ENCODE measurements at regions not wholly inside any gene's neighbourhood (a gene's known extent, or its start where the extent isn't known, plus 50 kb on each side); places are given as distances from the start of the nearest gene placed in this dataset.

- no peak overlapping the region for H2AFZ ChIP-seq (ENCODE audit: low read depth, low read length)
- no peaks in the 10 kb centered on the region for H3K79me1 ChIP-seq (replicated peaks; ENCODE audit: low read length, poor library complexity, severe bottlenecking)
- H3K23ac ChIP-seq (ENCODE audit: low read length in 2 of 2), result no peak overlapping the region
- H2BK12ac ChIP-seq (ENCODE audit: low read length in 2 of 2), result no peak overlapping the region
- no peak overlapping the region for H3K18ac ChIP-seq (ENCODE audit: low read depth in 1 of 2, low read length in 2 of 2)
- no peaks in the 10 kb centered on the region for H3K4me1 ChIP-seq (ENCODE audit: control insufficient read depth, insufficient read depth, low read depth, low read length)
- no peaks in the 10 kb centered on the region for H3K9me3 ChIP-seq (ENCODE audit: control insufficient read depth, low read length)
- H4K91ac ChIP-seq (ENCODE audit: low read length), result no peak overlapping the region
- H3K14ac ChIP-seq (ENCODE audit: low read length in 2 of 2), result no peak overlapping the region
- no peak overlapping the region for H3K4ac ChIP-seq (ENCODE audit: low read depth in 1 of 2, low read length in 2 of 2)
- no peak overlapping the region for H2BK120ac ChIP-seq (ENCODE audit: low read depth, low read length)
- no peak overlapping the region for H3K4me2 ChIP-seq (ENCODE audit: low read length, poor library complexity, severe bottlenecking)
- no peak overlapping the region for H3K27ac ChIP-seq (ENCODE audit: low read length, poor library complexity, severe bottlenecking)
- no peaks in the 10 kb centered on the region for H3K36me3 ChIP-seq (ENCODE audit: control insufficient read depth in 1 of 2, insufficient read depth in 2 of 2, low read depth in 1 of 2, low read length in 2 of 2)
- no peak overlapping the region for H2BK15ac ChIP-seq (ENCODE audit: low read depth, poor library complexity, severe bottlenecking)
- peak; percentile 45 for DNase-seq
- 60% methylated on average over 4 of the region's 4 CpGs for WGBS
- H2BK5ac ChIP-seq (ENCODE audit: low read depth, low read length, poor library complexity, severe bottlenecking), result no peak overlapping the region
- H3K9ac ChIP-seq (ENCODE audit: low read length), result no peak overlapping the region
- no peaks in the 10 kb centered on the region for H3K27me3 ChIP-seq (ENCODE audit: control insufficient read depth in 1 of 2, insufficient read depth in 1 of 2, low read length in 2 of 2)
- H4K8ac ChIP-seq (ENCODE audit: low read length), result no peak overlapping the region
- H2AK5ac ChIP-seq (ENCODE audit: low read length, severe bottlenecking), result no peak overlapping the region
- H3K4me3 ChIP-seq (ENCODE audit: insufficient read depth in 1 of 2, low read depth in 1 of 2, low read length in 2 of 2), result no peak overlapping the region
These were observed 53.3 kb upstream of the GJA8 start for GRCh38 chr1:147849098-147849895.

- Histone ChIP-seq H2AK5ac (ENCODE audit: low read length, severe bottlenecking) (no peak overlapping the region), H2BK12ac (ENCODE audit: low read length in 2 of 2) (no peak overlapping the region), H2AFZ (ENCODE audit: low read depth, low read length) (no peak overlapping the region), H2BK120ac (ENCODE audit: low read depth, low read length) (no peak overlapping the region), H3K27ac (ENCODE audit: low read length, poor library complexity, severe bottlenecking) (no peak overlapping the region), H3K9ac (ENCODE audit: low read length) (no peak overlapping the region), H3K27me3 (ENCODE audit: control insufficient read depth in 1 of 2, insufficient read depth in 1 of 2, low read length in 2 of 2) (no peaks in the 10 kb centered on the region), H3K14ac (ENCODE audit: low read length in 2 of 2) (no peak overlapping the region), H4K91ac (ENCODE audit: low read length) (no peak overlapping the region), H3K4ac (ENCODE audit: low read depth in 1 of 2, low read length in 2 of 2) (no peak overlapping the region), H3K36me3 (ENCODE audit: control insufficient read depth in 1 of 2, insufficient read depth in 2 of 2, low read depth in 1 of 2, low read length in 2 of 2) (no peaks in the 10 kb centered on the region), H3K4me2 (ENCODE audit: low read length, poor library complexity, severe bottlenecking) (no peak overlapping the region), H3K9me3 (ENCODE audit: control insufficient read depth, low read length) (no peaks in the 10 kb centered on the region), H3K23ac (ENCODE audit: low read length in 2 of 2) (no peak overlapping the region), H2BK15ac (ENCODE audit: low read depth, poor library complexity, severe bottlenecking) (no peak overlapping the region), H3K4me3 (ENCODE audit: insufficient read depth in 1 of 2, low read depth in 1 of 2, low read length in 2 of 2) (no peak overlapping the region), H2BK5ac (ENCODE audit: low read depth, low read length, poor library complexity, severe bottlenecking) (no peak overlapping the region), H3K4me1 (ENCODE audit: control insufficient read depth, insufficient read depth, low read depth, low read length) (no peaks in the 10 kb centered on the region), H4K8ac (ENCODE audit: low read length) (no peak overlapping the region), H3K18ac (ENCODE audit: low read depth in 1 of 2, low read length in 2 of 2) (no peak overlapping the region), H3K79me1 (replicated peaks; ENCODE audit: low read length, poor library complexity, severe bottlenecking) (no peaks in the 10 kb centered on the region)
- WGBS, result 94% methylated on average over 1 of the region's 1 CpG
- no peak for DNase-seq
These were observed 51.9 kb upstream of the GJA8 start for GRCh38 chr1:147850737-147851136.

GRCh38 chr1:147851149-147851548, 51.4 kb upstream of the GJA8 start:
- WGBS, result no CpG with 5 or more reads among the region's 2 CpGs
- Histone ChIP-seq H3K27me3 (ENCODE audit: control insufficient read depth in 1 of 2, insufficient read depth in 1 of 2, low read length in 2 of 2) (no peaks in the 10 kb centered on the region), H3K36me3 (ENCODE audit: control insufficient read depth in 1 of 2, insufficient read depth in 2 of 2, low read depth in 1 of 2, low read length in 2 of 2) (no peaks in the 10 kb centered on the region), H2BK12ac (ENCODE audit: low read length in 2 of 2) (no peak overlapping the region), H4K91ac (ENCODE audit: low read length) (no peak overlapping the region), H3K18ac (ENCODE audit: low read depth in 1 of 2, low read length in 2 of 2) (no peak overlapping the region), H3K23ac (ENCODE audit: low read length in 2 of 2) (no peak overlapping the region), H3K14ac (ENCODE audit: low read length in 2 of 2) (no peak overlapping the region), H3K4me1 (ENCODE audit: control insufficient read depth, insufficient read depth, low read depth, low read length) (no peaks in the 10 kb centered on the region), H3K4ac (ENCODE audit: low read depth in 1 of 2, low read length in 2 of 2) (no peak overlapping the region), H4K8ac (ENCODE audit: low read length) (no peak overlapping the region), H2AK5ac (ENCODE audit: low read length, severe bottlenecking) (no peak overlapping the region), H3K9ac (ENCODE audit: low read length) (no peak overlapping the region), H3K9me3 (ENCODE audit: control insufficient read depth, low read length) (no peaks in the 10 kb centered on the region), H3K4me3 (ENCODE audit: insufficient read depth in 1 of 2, low read depth in 1 of 2, low read length in 2 of 2) (no peak overlapping the region), H3K27ac (ENCODE audit: low read length, poor library complexity, severe bottlenecking) (no peak overlapping the region), H2BK5ac (ENCODE audit: low read depth, low read length, poor library complexity, severe bottlenecking) (no peak overlapping the region), H2BK15ac (ENCODE audit: low read depth, poor library complexity, severe bottlenecking) (no peak overlapping the region), H2AFZ (ENCODE audit: low read depth, low read length) (no peak overlapping the region), H3K79me1 (replicated peaks; ENCODE audit: low read length, poor library complexity, severe bottlenecking) (no peaks in the 10 kb centered on the region), H2BK120ac (ENCODE audit: low read depth, low read length) (no peak overlapping the region), H3K4me2 (ENCODE audit: low read length, poor library complexity, severe bottlenecking) (no peak overlapping the region)
- DNase-seq, result no peak

GRCh38 chr1:147852706-147853225, 49.8 kb upstream of the GJA8 start:
- H2BK120ac ChIP-seq (ENCODE audit: low read depth, low read length), result no peak overlapping the region
- no peak overlapping the region for H3K4me3 ChIP-seq (ENCODE audit: insufficient read depth in 1 of 2, low read depth in 1 of 2, low read length in 2 of 2)
- H3K27ac ChIP-seq (ENCODE audit: low read length, poor library complexity, severe bottlenecking), result no peak overlapping the region
- no peak overlapping the region for H3K23ac ChIP-seq (ENCODE audit: low read length in 2 of 2)
- H4K91ac ChIP-seq (ENCODE audit: low read length), result no peak overlapping the region
- no peak overlapping the region for H4K8ac ChIP-seq (ENCODE audit: low read length)
- no peak overlapping the region for H2AK5ac ChIP-seq (ENCODE audit: low read length, severe bottlenecking)
- H3K27me3 ChIP-seq (ENCODE audit: control insufficient read depth in 1 of 2, insufficient read depth in 1 of 2, low read length in 2 of 2), result no peaks in the 10 kb centered on the region
- no peak overlapping the region for H3K4me2 ChIP-seq (ENCODE audit: low read length, poor library complexity, severe bottlenecking)
- H2BK5ac ChIP-seq (ENCODE audit: low read depth, low read length, poor library complexity, severe bottlenecking), result no peak overlapping the region
- H3K4ac ChIP-seq (ENCODE audit: low read depth in 1 of 2, low read length in 2 of 2), result no peak overlapping the region
- no peaks in the 10 kb centered on the region for H3K36me3 ChIP-seq (ENCODE audit: control insufficient read depth in 1 of 2, insufficient read depth in 2 of 2, low read depth in 1 of 2, low read length in 2 of 2)
- H3K14ac ChIP-seq (ENCODE audit: low read length in 2 of 2), result no peak overlapping the region
- H3K79me1 ChIP-seq (replicated peaks; ENCODE audit: low read length, poor library complexity, severe bottlenecking), result no peaks in the 10 kb centered on the region
- no peak for DNase-seq
- no peak overlapping the region for H2AFZ ChIP-seq (ENCODE audit: low read depth, low read length)
- no peak overlapping the region for H3K9ac ChIP-seq (ENCODE audit: low read length)
- no peak overlapping the region for H2BK12ac ChIP-seq (ENCODE audit: low read length in 2 of 2)
- H3K4me1 ChIP-seq (ENCODE audit: control insufficient read depth, insufficient read depth, low read depth, low read length), result no peaks in the 10 kb centered on the region
- 85% methylated on average over 1 of the region's 1 CpG for WGBS
- H2BK15ac ChIP-seq (ENCODE audit: low read depth, poor library complexity, severe bottlenecking), result no peak overlapping the region
- H3K18ac ChIP-seq (ENCODE audit: low read depth in 1 of 2, low read length in 2 of 2), result no peak overlapping the region
- no peaks in the 10 kb centered on the region for H3K9me3 ChIP-seq (ENCODE audit: control insufficient read depth, low read length)
